SKM-1 (cell line): ENCODE measurements at regions not wholly inside any gene's neighbourhood (a gene's known extent, or its start where the extent isn't known, plus 50 kb on each side); places are given as distances from the start of the nearest gene placed in this dataset.
A peak's percentile ranks its signal among the peaks of the same experiment; 100 is the strongest.

Experiments
- DNase-seq: peaks from one replicate; lab custom pipeline; 2025; ENCODE audit not compliant: unreplicated experiment; lab: John Stamatoyannopoulos, UW

- no peak for DNase-seq
Observed at GRCh38 chr13:26942184-26942583, 181.6 kb upstream of the GPR12 start.

GRCh38 chr13:26941345-26942174, 181.0 kb upstream of the GPR12 start:
- no peak for DNase-seq

DNA sequence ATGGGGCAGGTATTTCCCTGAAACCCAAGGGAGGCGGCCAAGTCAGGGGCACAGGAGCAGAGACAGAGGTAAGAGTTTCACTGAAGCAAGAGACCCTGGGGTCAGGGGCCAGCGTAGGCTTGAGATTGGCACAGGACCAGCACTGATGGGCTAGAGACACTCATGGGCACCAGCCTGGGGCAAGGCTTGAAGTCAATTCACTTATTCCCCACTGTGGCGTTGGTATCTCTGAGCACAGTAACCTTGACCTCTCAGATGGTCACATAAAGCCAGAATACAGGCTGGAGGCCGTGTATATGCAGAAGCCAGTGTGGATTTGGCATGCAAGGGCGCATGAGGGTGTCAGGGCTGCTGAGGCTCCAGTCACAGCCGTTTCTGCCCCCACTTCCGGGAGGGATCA, 173.5 kb upstream of the GPR12 start:
- no peak for DNase-seq

- DNase-seq = no peak
Observed at GRCh38 chr13:26932465-26932864, 171.9 kb upstream of the GPR12 start.

- peak; percentile 45 for DNase-seq
Observed at GRCh38 chr13:26929971-26930730, 169.6 kb upstream of the GPR12 start.

DNA sequence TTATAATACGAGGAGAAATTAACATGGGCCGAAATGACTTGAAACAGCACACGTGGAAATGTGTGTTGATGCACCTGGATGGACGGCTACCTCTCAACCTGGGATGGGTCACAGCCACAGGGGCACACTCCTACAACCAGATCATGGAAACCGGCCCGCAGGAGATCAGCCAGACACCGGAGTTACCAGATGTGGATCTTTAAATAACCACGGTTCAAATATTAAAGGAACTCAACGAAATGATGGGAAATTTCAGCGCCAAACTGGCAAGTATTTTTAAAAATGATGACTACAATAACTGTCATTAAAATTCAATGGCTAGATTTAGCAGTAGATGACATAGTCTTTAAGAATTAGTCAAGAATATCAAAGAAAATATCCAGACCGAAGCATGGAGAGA, 166.9 kb upstream of the GPR12 start:
- no peak for DNase-seq

DNA sequence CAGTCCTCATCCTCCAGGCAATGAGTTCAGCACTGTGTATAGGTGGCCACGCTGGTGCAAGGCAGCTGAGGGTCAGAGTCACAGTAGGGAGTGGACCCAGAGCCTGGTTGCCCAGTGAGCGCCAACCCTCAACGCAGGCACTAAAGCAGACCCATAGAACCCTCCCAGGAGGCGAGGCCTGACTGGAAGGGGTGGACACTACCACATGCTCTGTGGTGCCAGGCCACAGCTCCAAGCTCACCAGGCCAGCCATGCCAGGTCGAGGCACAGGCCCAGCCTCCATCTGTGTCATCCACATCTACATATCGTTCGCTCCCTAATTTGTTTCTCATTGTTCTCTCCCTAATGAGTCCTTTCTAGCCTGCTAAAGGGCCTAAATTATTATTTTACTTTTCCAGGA, 165.8 kb upstream of the GPR12 start:
- DNase-seq = no peak

GRCh38 chr13:26923824-26924605, 163.4 kb upstream of the GPR12 start:
- no peak for DNase-seq

DNA sequence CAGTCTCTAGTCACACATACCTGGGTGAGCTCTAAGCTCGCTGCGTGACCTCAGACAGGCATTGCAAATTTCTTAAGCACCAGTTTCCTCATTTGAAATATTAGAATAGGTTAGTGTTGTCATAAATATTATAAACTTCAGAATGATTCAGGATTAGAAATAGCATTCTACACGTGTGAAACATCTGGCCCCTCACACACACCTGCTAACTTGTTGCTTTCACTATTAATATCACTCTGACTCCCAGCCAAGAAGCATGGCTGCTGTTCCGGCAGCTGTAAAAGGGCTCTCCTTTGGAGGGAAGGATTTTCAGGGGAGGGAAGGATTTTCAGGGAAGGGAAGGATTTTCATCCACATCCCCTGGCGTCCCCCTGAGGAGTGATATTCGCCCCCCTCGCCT, 161.3 kb upstream of the GPR12 start:
- DNase-seq = no peak

DNA sequence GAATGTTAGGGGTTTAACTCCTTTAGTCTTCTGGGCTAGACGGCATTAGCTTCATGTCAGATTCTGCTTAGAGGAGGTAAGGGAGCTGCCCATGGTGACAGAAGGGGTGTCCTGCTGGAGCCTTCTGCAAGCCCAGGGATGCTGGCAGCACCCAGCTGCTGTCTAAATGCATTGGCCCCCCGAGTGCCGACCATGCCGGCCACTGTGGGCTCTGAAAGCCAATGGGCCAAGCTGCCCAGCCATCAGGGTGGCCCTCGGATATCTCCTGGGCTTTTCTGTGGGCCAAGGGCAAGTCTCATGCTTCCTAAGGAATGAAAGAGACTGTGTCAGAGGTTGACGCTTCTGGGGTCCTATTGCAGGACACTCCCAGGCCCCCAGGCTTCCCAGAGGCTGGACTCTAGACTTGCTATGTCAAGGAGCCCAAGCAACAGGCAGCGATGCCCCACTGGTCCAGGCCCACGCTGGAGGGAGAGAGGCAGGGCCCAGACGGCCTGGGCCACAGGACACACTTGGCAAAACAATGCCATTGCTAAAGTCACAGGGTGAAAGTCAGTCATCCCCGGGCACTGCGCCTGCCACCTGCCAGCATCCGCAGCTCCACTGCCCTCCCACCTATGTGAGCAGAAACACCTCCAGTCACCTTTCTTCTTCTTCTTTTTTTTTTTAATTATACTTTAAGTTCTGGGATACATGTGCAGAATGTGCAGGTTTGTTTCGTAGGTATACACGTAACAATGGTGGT, 160.2 kb upstream of the GPR12 start:
- no peak for DNase-seq

GRCh38 chr13:26919732-26920131, 159.1 kb upstream of the GPR12 start:
- no peak for DNase-seq

- DNase-seq = no peak
Observed at GRCh38 chr13:26919311-26919710, 158.7 kb upstream of the GPR12 start.

DNA sequence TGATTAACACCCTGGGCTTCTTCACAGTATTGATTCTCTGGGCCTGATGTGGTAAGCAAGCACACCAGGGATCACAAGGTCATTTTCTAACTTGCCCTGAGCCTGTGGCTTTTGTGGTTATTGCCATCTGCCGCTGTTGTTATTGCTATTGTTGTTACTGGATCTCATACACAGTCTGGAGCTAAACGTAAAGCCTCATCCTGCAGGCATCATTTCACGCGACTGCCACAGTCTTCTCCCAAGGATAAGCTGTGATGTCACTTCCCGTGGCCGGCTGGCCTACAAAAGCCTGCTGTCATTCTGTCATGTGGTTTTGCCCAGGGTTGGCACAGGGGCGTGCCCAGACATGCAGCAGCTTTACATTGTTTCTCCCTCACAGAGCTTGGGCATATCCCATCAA, 154.0 kb upstream of the GPR12 start:
- no peak for DNase-seq

GRCh38 chr13:26914148-26914547, 153.6 kb upstream of the GPR12 start:
- no peak for DNase-seq

DNA sequence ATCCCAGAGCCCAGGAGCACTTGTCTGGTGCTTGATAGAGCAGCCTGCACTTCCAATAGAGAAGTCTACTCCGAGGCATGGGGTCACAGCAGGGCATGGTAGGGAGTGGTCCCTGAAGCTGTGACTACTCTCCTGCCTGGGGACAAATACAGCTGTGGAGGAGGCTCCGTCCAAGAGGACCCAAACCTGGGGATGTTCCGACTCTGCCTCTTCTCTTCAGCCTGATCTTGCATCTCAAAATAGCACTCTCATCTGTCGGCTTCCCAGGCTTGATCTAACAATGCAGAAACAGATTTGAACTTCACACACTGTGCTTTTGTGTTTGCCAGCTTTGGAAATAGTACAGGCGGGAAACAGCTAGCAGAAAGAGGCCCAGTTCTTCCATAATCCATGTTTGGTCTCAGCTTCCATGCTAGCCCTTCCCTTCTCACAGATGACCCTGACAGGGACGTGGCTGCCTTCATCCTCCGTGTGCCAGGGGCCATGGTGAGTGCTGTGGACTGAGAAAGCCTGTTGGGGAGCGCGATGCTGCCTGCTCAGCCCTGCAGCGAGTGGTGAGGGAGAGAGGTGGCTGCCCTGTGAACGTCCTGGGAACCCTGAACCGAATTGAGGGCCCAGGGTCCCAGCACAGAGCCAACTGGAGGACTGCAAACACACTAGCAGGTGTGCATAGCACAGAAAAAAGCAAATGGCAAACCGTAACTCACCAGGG, 150.3 kb upstream of the GPR12 start:
- DNase-seq = no peak

- no peak for DNase-seq
Observed at GRCh38 chr13:26909477-26909876, 148.9 kb upstream of the GPR12 start.

GRCh38 chr13:26908126-26908525, 147.5 kb upstream of the GPR12 start:
- no peak for DNase-seq

DNA sequence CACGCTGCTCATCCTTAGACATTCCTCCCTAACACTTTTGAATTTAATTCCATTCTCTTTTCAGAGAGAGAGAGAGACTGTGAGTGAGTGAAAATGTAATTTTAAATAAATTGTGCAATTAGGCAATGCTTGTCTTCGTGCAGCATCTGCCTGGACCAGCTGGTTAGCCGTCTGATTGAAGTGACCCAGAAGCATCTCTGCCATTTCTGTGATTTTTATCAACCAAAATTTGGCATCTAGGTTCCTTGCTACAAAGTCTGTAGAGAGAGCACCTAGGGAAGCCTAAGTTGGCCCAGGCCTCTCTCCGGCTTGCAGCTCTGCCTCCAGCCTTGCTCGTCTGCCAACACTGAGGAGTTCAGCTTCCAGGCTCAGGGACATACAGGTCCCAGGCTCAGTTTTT, 138.6 kb upstream of the GPR12 start:
- no peak for DNase-seq

GRCh38 chr13:26897706-26898550, 137.3 kb upstream of the GPR12 start:
- no peak for DNase-seq
